CD4-positive, alpha-beta memory T cell (primary cell): ENCODE measurements at regions not wholly inside any gene's neighbourhood (a gene's known extent, or its start where the extent isn't known, plus 50 kb on each side); places are given as distances from the start of the nearest gene placed in this dataset.

Source experiments
- CTCF ChIA-PET: fragments of 350-600 bp; sonication (Branson Sonifier 250); formaldehyde crosslinking; loops from one replicate; lab custom pipeline; 2021; ENCODE audit warnings: inconsistent platforms; ENCODE audit not compliant: partially characterized antibody; lab: Charles Lee
- POLR2A ChIA-PET: fragments of 350-600 bp; sonication (Branson Sonifier 250); formaldehyde crosslinking; loops from one replicate; lab custom pipeline; 2021; ENCODE audit not compliant: partially characterized antibody; lab: Charles Lee
- DNase-seq, 5 donors: peaks; one replicate each; pipeline versions ENCODE4 v3.0.0 to v3.0.0-alpha.2; 2020 to 2022; ENCODE audit warnings: mixed read lengths in 1 of 5
- H3K27ac ChIP-seq: one replicate; pipeline ENCODE4 v1.7.0; 2013; ENCODE audit warnings: low read depth, low read length
- H3K27me3 ChIP-seq: 2 replicates; pipeline ENCODE4 v1.7.0; 2013; ENCODE audit warnings: mild to moderate bottlenecking, low read length, moderate library complexity; ENCODE audit not compliant: insufficient read depth
- H3K36me3 ChIP-seq: 2 replicates; pipeline ENCODE4 v1.7.0; 2013; ENCODE audit warnings: mild to moderate bottlenecking, low read length, moderate library complexity; ENCODE audit not compliant: insufficient read depth
- H3K4me1 ChIP-seq: 2 replicates; pipeline ENCODE4 v1.7.0; 2013; ENCODE audit warnings: mild to moderate bottlenecking, low read length, moderate library complexity; ENCODE audit not compliant: insufficient read depth
- H3K4me3 ChIP-seq, 2 donors: one replicate each; pipeline ENCODE4 v1.7.0; 2013; ENCODE audit warnings: low read length in 2 of 2, mild to moderate bottlenecking in 1 of 2
- H3K9me3 ChIP-seq, 2 donors: one replicate each; pipeline ENCODE4 v1.7.0; 2013; ENCODE audit warnings: low read length in 2 of 2, control low read depth in 1 of 2; ENCODE audit not compliant: control insufficient read depth in 1 of 2
- H3K27ac Mint-ChIP-seq, 7 donors: one replicate each; pipeline ENCODE4 v1.8.0; 2020 to 2021; ENCODE audit warnings: mixed read lengths in 7 of 7, mild to moderate bottlenecking in 6 of 7, inconsistent platforms in 3 of 7, moderate library complexity in 3 of 7
- H3K27me3 Mint-ChIP-seq, 2 donors: one replicate each; pipeline ENCODE4 v1.8.0; 2020 to 2021; ENCODE audit warnings: mixed read lengths in 2 of 2
- H3K36me3 Mint-ChIP-seq, 2 donors: one replicate each; pipeline ENCODE4 v1.8.0; 2020 to 2021; ENCODE audit warnings: mixed read lengths in 2 of 2, inconsistent platforms in 1 of 2, mild to moderate bottlenecking in 1 of 2
- H3K4me1 Mint-ChIP-seq, 4 donors: one replicate each; pipeline ENCODE4 v1.8.0; 2020 to 2021; ENCODE audit warnings: mixed read lengths in 4 of 4, mild to moderate bottlenecking in 1 of 4
- H3K4me3 Mint-ChIP-seq, 8 donors: one replicate each; pipeline ENCODE4 v1.8.0; 2020 to 2021; ENCODE audit warnings: mixed read lengths in 8 of 8, mild to moderate bottlenecking in 7 of 8, moderate library complexity in 6 of 8, inconsistent platforms in 3 of 8
- H3K9me3 Mint-ChIP-seq, 8 donors: one replicate each; pipeline ENCODE4 v1.8.0; 2020 to 2021; ENCODE audit warnings: mixed read lengths in 8 of 8, mild to moderate bottlenecking in 5 of 8, inconsistent platforms in 3 of 8, moderate library complexity in 1 of 8
- intact Hi-C: fragments of 100-400 bp; cut with micrococcal nuclease; formaldehyde crosslinking; loops from one replicate; pipeline ENCODE4 v1.15.1; 2023

- no peak overlapping the region for H3K27ac Mint-ChIP-seq
- Histone ChIP-seq H3K27me3 (no peaks in the 10 kb centered on the region), H3K4me3 (no peak overlapping the region), H3K4me1 (no peaks in the 10 kb centered on the region), H3K9me3 (no peaks in the 10 kb centered on the region), H3K27ac (no peak overlapping the region), H3K36me3 (no peaks in the 10 kb centered on the region)
- no peaks in the 10 kb centered on the region for H3K36me3 Mint-ChIP-seq
- ChIA-PET POLR2A (no interaction called here), CTCF (no interaction called here)
- intact Hi-C loops: no loop called here
- H3K27me3 Mint-ChIP-seq: peaks cover 14 to 26% of the 10 kb centered on the region in 2 donors
- no peak overlapping the region for H3K4me3 Mint-ChIP-seq
- H3K9me3 Mint-ChIP-seq: peaks cover 0 to 3% (median 0%) of the 10 kb centered on the region in 8 donors
- H3K4me1 Mint-ChIP-seq: no peaks in the 10 kb centered on the region
- DNase-seq: no peak
Observed at GRCh38 chr9:99451112-99451606, 229.1 kb downstream of the SEC61B start.

- CTCF ChIA-PET: no interaction called here
- Histone ChIP-seq H3K27me3 (no peaks in the 10 kb centered on the region), H3K4me1 (no peaks in the 10 kb centered on the region), H3K9me3 (no peaks in the 10 kb centered on the region), H3K4me3 (no peak overlapping the region), H3K27ac (no peak overlapping the region), H3K36me3 (no peaks in the 10 kb centered on the region)
- POLR2A ChIA-PET: no interaction called here
- H3K27ac Mint-ChIP-seq: no peak overlapping the region
- intact Hi-C loops: no loop called here
- H3K4me3 Mint-ChIP-seq: no peak overlapping the region
- H3K4me1 Mint-ChIP-seq: no peaks in the 10 kb centered on the region
- peaks cover 7 to 16% of the 10 kb centered on the region in 2 donors for H3K27me3 Mint-ChIP-seq
- no peak for DNase-seq
- no peaks in the 10 kb centered on the region for H3K36me3 Mint-ChIP-seq
- peaks cover 0 to 3% (median 0%) of the 10 kb centered on the region in 8 donors for H3K9me3 Mint-ChIP-seq
Observed at GRCh38 chr9:99457406-99457805, 235.3 kb downstream of the SEC61B start.

DNA sequence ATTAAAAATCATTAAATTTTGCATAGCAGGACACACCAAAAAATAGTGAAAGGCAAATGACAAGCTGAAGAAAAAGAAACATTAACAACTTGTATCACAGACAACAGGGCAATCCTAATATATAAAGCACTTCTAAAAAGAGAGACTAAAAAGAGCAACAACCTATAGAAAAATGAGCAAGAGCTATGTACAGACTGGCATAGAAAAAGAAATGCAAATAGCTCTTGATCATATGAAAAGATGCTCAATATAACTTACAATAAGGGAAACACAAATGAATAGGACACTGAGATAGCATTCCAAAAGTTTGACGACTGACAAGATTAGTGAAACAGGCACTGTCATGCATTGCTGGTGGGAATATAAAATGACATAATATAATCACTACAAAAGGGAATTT is 235.9 kb downstream of the SEC61B start:
- no peaks in the 10 kb centered on the region for H3K4me1 ChIP-seq
- H3K36me3 Mint-ChIP-seq: no peaks in the 10 kb centered on the region

GRCh38 chr9:99459919-99460318 is 237.8 kb downstream of the SEC61B start:
- DNase-seq: no peak
- Histone ChIP-seq H3K36me3 (no peaks in the 10 kb centered on the region), H3K4me3 (no peak overlapping the region), H3K27ac (no peak overlapping the region), H3K27me3 (no peaks in the 10 kb centered on the region), H3K4me1 (no peaks in the 10 kb centered on the region), H3K9me3 (no peaks in the 10 kb centered on the region)
- intact Hi-C loops: no loop called here
- ChIA-PET POLR2A (no interaction called here), CTCF (no interaction called here)
- Mint-ChIP-seq H3K4me1 (no peaks in the 10 kb centered on the region), H3K36me3 (no peaks in the 10 kb centered on the region), H3K4me3 (no peak overlapping the region), H3K9me3 (peaks cover 0 to 3% (median 0%) of the 10 kb centered on the region in 8 donors), H3K27ac (no peak overlapping the region), H3K27me3 (peaks cover 5 to 6% of the 10 kb centered on the region in 2 donors)

More for the DNA sequence above, 235.9 kb downstream of the SEC61B start:
- DNase-seq: no peak
- peaks cover 0 to 3% (median 0%) of the 10 kb centered on the region in 8 donors for H3K9me3 Mint-ChIP-seq
- intact Hi-C loops: no loop called here
- Histone ChIP-seq H3K4me3 (no peak overlapping the region), H3K27me3 (no peaks in the 10 kb centered on the region), H3K36me3 (no peaks in the 10 kb centered on the region), H3K27ac (no peak overlapping the region), H3K9me3 (no peaks in the 10 kb centered on the region)
- ChIA-PET CTCF (no interaction called here), POLR2A (no interaction called here)
- H3K4me3 Mint-ChIP-seq: no peak overlapping the region
- H3K27ac Mint-ChIP-seq: no peak overlapping the region
- peaks cover 7 to 15% of the 10 kb centered on the region in 2 donors for H3K27me3 Mint-ChIP-seq
- no peaks in the 10 kb centered on the region for H3K4me1 Mint-ChIP-seq

DNA sequence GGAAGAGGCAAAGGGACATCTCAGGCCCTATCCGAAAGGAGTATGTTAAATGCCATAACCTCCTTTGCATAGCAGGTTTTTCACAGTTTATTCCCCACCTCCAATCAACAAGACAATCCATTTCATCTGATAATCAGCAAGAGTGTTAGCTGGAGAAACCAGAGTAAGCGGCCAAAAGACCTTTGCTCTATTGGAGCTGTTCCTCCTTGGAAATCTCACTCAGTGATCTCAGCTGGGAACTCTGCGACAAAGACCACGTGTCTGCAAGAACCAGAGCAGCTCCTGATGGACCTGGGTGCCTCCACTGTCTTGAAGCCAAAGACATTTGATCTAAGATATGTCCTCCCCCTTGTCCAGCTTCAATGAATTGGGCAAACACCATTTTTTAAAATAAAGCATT is 241.0 kb downstream of the SEC61B start:
- no peak overlapping the region for H3K27ac ChIP-seq
- H3K36me3 ChIP-seq: no peaks in the 10 kb centered on the region
- intact Hi-C loops: no loop called here
- H3K27ac Mint-ChIP-seq: no peak overlapping the region
- H3K4me1 Mint-ChIP-seq: no peaks in the 10 kb centered on the region
- no peaks in the 10 kb centered on the region for H3K9me3 ChIP-seq
- CTCF ChIA-PET: interaction anchor here (0.7 kb wide), 1 partner anchor 66 kb away, joined by 3 read pairs; no protein-coding TSS in a partner anchor
- H3K36me3 Mint-ChIP-seq: no peaks in the 10 kb centered on the region
- no peak overlapping the region for H3K4me3 ChIP-seq
- H3K27me3 ChIP-seq: peaks cover 6% of the 10 kb centered on the region
- DNase-seq: no peak
- H3K4me3 Mint-ChIP-seq: no peak overlapping the region
- POLR2A ChIA-PET: no interaction called here
- no peaks in the 10 kb centered on the region for H3K9me3 Mint-ChIP-seq
- peaks cover 2 to 5% of the 10 kb centered on the region in 2 donors for H3K27me3 Mint-ChIP-seq
- H3K4me1 ChIP-seq: no peaks in the 10 kb centered on the region

- Mint-ChIP-seq H3K4me3 (no peak overlapping the region), H3K9me3 (peaks cover 0 to 4% (median 0%) of the 10 kb centered on the region in 8 donors), H3K27me3 (peaks cover 2 to 9% of the 10 kb centered on the region in 2 donors), H3K27ac (no peak overlapping the region), H3K4me1 (no peaks in the 10 kb centered on the region), H3K36me3 (no peaks in the 10 kb centered on the region)
- Histone ChIP-seq H3K4me3 (no peak overlapping the region), H3K9me3 (no peaks in the 10 kb centered on the region), H3K4me1 (no peaks in the 10 kb centered on the region), H3K36me3 (no peaks in the 10 kb centered on the region), H3K27me3 (peaks cover 6% of the 10 kb centered on the region), H3K27ac (no peak overlapping the region)
- intact Hi-C loops: no loop called here
- no peak for DNase-seq
- CTCF ChIA-PET: no interaction called here
- POLR2A ChIA-PET: no interaction called here
Observed at GRCh38 chr9:99464568-99464967, 242.5 kb downstream of the SEC61B start.

GRCh38 chr9:99465231-99465907 is 243.3 kb downstream of the SEC61B start:
- H3K27me3 Mint-ChIP-seq: peaks cover 5 to 9% of the 10 kb centered on the region in 2 donors
- no peaks in the 10 kb centered on the region for H3K36me3 ChIP-seq
- ChIA-PET CTCF (no interaction called here), POLR2A (no interaction called here)
- DNase-seq: no peak
- no peaks in the 10 kb centered on the region for H3K36me3 Mint-ChIP-seq
- peaks cover 6% of the 10 kb centered on the region for H3K27me3 ChIP-seq
- intact Hi-C loops: no loop called here
- H3K27ac Mint-ChIP-seq: no peak overlapping the region
- H3K4me3 ChIP-seq: no peak overlapping the region
- H3K27ac ChIP-seq: no peak overlapping the region
- no peaks in the 10 kb centered on the region for H3K9me3 ChIP-seq
- H3K4me3 Mint-ChIP-seq: no peak overlapping the region
- H3K4me1 Mint-ChIP-seq: no peaks in the 10 kb centered on the region
- H3K4me1 ChIP-seq: no peaks in the 10 kb centered on the region
- H3K9me3 Mint-ChIP-seq: peaks cover 0 to 4% (median 0%) of the 10 kb centered on the region in 8 donors
